ENCODE measurements at regions not wholly inside any gene's neighbourhood (a gene's known extent, or its start where the extent isn't known, plus 50 kb on each side); places are given as distances from the start of the nearest gene placed in this dataset.

DNA sequence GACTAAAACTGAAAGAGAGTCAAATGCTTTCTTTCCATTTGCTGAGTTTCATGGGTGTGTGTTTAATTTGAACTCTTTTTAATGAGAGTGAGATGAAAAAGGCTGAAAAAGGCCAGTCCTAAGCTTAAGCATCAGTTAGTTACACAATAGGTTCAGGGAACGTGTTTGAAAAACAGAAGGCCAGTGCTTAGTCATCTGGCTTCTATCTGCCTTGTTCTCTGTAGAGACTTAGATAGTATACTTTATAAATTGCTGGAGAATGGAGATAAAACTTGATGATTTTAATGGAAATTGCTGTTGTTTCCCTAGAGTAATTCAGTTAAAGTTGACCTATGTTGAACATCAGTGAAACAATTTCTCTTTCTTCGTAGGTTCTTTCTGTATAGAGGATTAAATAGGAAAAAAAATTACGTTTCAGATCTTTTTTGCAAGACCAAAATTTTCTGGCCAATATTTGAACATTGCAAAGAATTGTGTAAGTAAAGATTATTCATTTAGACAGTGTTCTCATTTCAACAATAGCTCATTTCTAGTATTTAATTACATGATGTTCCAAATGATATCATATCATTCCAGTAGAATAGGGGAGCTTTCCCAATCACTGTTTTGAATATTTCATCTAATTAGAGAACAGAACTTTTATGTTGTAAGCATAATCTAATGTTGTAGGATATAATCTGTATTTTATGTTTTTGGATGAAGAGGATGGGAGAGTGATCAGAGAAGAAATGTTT lies 1088.8 kb downstream of the ADGRL3 start:
- Histone ChIP-seq H2BK5ac (ENCODE audit: insufficient read length, low read length) (no peak overlapping the region), H4K8ac (replicated peaks; ENCODE audit: insufficient read length, low read depth, low read length) (no peak overlapping the region), H4K5ac (ENCODE audit: insufficient read length, low read depth, low read length) (no peak overlapping the region), H3K79me2 (ENCODE audit: insufficient read depth, low read length) (no peaks in the 10 kb centered on the region), H2AFZ (ENCODE audit: low read length) (no peak overlapping the region), H3K27ac (ENCODE audit: insufficient read length, low read depth, low read length) (no peak overlapping the region), H3K9me3 (ENCODE audit: control insufficient read depth, low read depth, low read length) (no peaks in the 10 kb centered on the region), H3T11ph (ENCODE audit: low read length) (no peak overlapping the region), H2BK15ac (ENCODE audit: low read depth, low read length) (no peak overlapping the region), H2BK20ac (ENCODE audit: low read depth, low read length, poor library complexity, severe bottlenecking) (no peak overlapping the region), H3K27me3 (ENCODE audit: insufficient read depth, low read length) (no peaks in the 10 kb centered on the region), H3K9ac (ENCODE audit: extremely low read depth, insufficient read length, low read length) (no peak overlapping the region), H3K14ac (ENCODE audit: insufficient read depth, low read length) (no peak overlapping the region), H3K4me2 (ENCODE audit: insufficient read depth, insufficient read length, low read length) (no peak overlapping the region), H3K23me2 (ENCODE audit: insufficient read length, low read depth, low read length, poor library complexity, severe bottlenecking) (no peaks in the 10 kb centered on the region), H3K56ac (ENCODE audit: insufficient read length, low read depth, low read length) (no peak overlapping the region), H3K4me1 (ENCODE audit: insufficient read depth, low read length) (no peaks in the 10 kb centered on the region), H2BK120ac (ENCODE audit: low read depth, low read length, poor library complexity, severe bottlenecking) (no peak overlapping the region), H3K79me1 (ENCODE audit: insufficient read depth, low read depth, low read length, poor library complexity, severe bottlenecking) (no peaks in the 10 kb centered on the region), H3K4ac (ENCODE audit: low read depth, low read length) (no peak overlapping the region), H4K91ac (ENCODE audit: insufficient read length, low read depth, low read length) (no peak overlapping the region), H2AK5ac (ENCODE audit: insufficient read length, low read length) (no peak overlapping the region), H3K23ac (ENCODE audit: insufficient read length, low read depth, low read length) (no peak overlapping the region), H2BK12ac (ENCODE audit: insufficient read length, low read depth, low read length) (no peak overlapping the region), H3K18ac (ENCODE audit: insufficient read length, low read depth, low read length) (no peak overlapping the region), H4K20me1 (ENCODE audit: control insufficient read depth, insufficient read depth, insufficient read length) (no peaks in the 10 kb centered on the region)
- no peak overlapping the region for H3K4me3 Mint-ChIP-seq
- no peaks in the 10 kb centered on the region; the same call in 1 of the 2 replicates for H3K27me3 Mint-ChIP-seq (ENCODE audit: low read depth)
- no peaks in the 10 kb centered on the region for H3K36me3 Mint-ChIP-seq (ENCODE audit: insufficient read depth in 1 of 3, low read depth in 3 of 3)
- no peaks in the 10 kb centered on the region for H3K4me1 Mint-ChIP-seq
- no CpG with 5 or more reads among the region's 3 CpGs for WGBS (ENCODE audit: extremely low coverage, insufficient read length, low lambda C conversion rate)
- TF ChIP-seq, protein P1, sequence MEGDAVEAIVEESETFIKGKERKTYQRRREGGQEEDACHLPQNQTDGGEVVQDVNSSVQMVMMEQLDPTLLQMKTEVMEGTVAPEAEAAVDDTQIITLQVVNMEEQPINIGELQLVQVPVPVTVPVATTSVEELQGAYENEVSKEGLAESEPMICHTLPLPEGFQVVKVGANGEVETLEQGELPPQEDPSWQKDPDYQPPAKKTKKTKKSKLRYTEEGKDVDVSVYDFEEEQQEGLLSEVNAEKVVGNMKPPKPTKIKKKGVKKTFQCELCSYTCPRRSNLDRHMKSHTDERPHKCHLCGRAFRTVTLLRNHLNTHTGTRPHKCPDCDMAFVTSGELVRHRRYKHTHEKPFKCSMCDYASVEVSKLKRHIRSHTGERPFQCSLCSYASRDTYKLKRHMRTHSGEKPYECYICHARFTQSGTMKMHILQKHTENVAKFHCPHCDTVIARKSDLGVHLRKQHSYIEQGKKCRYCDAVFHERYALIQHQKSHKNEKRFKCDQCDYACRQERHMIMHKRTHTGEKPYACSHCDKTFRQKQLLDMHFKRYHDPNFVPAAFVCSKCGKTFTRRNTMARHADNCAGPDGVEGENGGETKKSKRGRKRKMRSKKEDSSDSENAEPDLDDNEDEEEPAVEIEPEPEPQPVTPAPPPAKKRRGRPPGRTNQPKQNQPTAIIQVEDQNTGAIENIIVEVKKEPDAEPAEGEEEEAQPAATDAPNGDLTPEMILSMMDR (conservative IDR thresholded peaks at IDR 0.05): no peak
- H3K9me3 Mint-ChIP-seq: no peaks in the 10 kb centered on the region; a peak in 2 of 5 replicates
- no peak for DNase-seq
- H3K27ac Mint-ChIP-seq: no peak overlapping the region

Data from H9 (cell line).